Ammon's horn (tissue), 1 donor: ENCODE measurements at regions not wholly inside any gene's neighbourhood (a gene's known extent, or its start where the extent isn't known, plus 50 kb on each side); places are given as distances from the start of the nearest gene placed in this dataset.

Source experiments
- DNase-seq: peaks from one replicate; pipeline ENCODE4 v3.0.0-alpha.2; 2016; ENCODE audit warnings: low spot score

DNA sequence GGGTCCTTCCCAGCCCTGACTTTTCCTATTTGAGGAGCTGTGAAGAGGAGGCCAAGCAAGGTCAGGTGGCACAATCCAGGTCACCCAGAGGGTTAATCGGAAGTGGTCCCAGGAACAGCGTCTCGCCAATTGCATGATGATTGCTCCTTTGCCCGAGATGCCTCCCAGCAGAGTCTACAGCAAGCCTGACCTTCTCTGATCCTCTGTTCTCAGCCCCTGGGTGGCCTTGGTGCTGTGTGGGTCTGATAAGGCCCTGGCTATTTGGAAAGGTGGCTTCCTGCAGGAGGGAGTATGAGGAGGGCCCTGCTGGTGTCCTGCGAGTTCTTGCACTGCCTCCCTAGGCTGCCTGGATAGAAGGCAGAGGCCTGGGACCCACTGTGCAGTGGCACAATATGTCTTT is 116.2 kb downstream of the FOXD2 start:
- DNase-seq = no peak

DNA sequence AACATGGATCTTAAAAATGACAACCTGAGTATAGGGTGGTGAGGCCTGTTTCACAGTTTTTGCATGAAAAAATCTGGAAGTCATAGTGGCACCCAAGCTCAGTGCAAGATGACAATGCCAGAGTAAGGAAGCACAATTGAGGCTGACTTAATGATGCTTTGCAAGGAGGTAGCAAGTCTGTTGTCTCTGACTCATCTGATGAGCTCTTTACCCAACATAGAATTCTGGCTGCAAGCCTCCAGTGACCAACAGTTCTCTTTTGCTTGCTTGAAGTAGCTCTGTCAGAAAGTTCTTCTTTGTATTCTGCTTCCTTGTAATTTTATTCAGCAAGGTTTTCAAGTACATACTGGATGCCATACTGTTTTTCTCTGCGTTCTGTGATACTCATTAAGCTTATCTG is 117.1 kb downstream of the FOXD2 start:
- no peak for DNase-seq

DNA sequence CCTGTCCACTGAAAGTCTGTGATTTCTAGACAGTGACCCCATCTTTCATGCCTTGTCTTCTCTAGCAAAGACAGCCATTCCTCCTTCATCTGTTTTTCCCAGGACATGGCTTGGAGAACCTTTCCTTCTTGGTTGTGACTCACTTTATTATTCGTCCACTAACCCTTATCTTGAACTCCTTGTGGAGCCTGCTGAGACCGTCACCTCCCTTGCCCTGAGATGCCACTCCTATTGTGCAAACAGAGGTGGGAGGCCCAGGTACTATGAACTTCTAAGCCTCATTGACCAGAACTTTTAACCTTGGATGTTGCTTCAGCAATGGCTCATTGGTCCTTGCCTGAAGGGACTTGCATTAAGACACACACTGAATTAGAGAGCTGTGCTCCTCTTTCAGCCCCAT is 117.5 kb downstream of the FOXD2 start:
- DNase-seq = no peak

DNA sequence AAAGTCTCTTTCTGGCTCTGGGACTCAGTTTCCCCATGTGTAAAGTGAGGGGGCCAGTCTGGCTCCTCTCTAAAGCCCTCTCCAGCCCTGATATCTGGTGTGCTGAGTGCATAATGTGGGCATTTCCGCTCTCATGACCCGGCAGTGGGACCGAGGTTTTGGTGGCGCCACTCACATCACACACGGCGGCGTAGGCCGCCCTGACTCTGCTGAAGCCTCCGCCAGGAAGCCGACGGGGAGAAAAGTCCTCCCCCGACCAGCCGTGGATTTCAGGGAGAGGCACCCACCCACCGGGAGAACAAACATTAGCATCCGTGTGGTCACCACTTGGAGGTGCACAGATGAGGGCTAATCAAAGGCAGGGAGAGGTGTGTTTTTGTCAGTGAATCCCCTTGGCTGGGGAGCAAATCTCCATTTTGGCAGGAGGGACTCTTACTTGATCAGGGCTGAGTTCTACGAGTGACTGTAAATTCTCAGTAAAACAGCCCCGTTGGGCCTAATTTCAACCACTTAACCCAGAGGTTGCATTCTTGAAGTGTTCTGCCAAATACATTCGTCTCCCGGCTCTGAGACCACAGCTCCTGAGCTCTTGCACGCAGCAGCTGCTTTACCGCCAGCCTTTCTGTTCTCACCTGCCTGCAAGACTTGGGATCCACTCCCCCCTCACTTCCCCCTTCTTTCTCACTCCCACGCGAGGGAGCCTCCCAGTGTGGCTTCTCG is 118.2 kb downstream of the FOXD2 start:
- no peak for DNase-seq

DNA sequence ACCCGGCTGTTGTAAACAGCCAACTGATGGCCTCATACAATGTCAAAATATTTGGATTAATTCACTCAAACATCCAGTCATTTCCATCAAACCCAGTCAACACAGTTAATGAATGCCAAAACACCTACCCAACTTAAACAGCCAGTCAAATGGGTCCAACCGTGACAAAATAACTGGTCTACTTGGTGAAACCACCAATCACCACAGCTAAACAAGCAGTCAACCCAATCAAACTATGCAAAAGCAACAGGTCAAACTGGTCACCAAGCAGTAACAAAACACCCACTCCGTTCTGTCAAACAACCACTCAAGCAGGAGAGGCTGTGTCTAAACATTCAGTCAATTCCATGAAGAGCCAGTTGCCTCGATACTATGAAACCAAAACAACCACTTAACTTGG is 119.2 kb downstream of the FOXD2 start:
- DNase-seq = no peak

DNA sequence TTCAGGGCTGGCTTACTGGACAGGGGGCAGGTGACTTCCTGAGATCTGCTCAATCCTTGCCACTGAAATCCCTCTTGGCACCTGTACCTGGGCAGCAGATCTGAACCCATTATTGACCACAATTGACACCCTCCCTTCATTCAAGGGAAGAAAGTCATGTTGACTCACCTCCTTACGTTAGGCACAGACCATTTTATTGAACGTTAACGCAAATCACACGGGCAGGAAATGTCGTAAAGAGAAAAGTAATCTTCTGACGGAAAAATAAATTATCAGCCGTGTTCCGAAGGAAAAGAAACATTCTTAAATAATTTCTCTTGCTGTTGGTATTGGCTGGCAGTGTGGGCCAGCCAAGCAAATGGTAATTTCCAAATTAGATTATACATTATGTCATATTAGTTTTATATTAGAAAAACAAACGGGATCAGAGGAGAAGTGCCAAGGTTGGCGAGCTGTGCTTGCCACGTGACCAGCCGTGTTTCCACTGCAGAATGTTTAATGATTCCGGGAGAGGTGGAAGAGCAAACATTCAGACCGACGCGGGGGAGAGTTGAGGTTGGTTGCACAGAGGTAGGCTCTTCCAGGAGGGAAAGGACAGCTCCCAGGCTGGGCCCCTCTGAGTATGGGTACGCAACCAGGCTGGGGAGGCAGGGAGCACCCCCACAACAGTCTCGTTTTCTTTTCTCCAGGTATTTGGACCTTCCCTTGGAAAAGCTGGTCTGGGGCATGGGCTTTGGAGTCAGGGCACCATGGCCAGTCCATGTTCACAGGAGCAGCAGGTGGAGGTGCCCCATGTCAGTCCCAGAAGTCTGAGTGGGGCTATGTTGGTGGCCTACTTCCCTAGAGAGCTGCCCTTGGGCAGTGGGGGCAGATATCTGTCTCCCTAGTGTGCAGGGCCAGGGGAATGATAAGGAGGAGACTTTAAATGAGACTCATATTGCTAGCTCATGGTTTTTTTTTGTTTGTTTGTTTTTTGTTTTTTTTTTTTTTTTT is 121.1 kb downstream of the FOXD2 start:
- no peak for DNase-seq

DNA sequence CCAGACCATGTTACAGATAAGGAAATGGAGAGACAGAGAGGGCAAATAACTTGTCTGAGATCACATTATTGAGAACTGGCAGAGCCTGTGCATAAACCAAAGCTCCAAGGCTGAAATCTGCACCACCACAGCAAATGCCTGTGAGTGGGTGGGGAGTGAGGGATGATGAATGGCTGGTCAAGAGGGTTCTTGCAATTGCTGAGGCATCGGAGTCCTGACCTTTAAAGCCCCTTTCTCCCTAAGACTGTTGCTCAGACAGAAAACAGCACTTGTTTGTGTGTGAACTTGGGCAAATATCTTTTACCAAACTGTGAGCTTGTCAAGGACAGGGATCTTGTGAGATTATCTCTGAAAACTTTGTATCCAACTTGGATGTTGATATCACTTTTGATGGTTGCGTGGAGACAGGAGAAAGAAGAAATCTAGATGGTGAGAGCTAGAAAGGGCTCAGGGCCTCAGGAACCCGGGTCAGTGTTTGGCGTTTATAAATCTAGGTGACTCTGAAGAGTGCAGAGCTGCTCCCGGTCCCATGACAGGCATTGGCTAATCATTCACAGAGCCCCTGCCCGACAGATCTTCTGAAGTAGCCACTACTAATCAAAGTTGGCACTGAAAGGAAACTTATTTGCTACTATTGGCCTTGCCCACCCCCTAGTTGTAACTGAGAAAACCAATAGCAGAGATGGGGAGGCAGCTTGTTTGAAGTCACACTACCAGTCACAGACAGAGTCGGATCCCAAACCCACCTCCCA is 122.3 kb downstream of the FOXD2 start:
- no peak for DNase-seq

DNA sequence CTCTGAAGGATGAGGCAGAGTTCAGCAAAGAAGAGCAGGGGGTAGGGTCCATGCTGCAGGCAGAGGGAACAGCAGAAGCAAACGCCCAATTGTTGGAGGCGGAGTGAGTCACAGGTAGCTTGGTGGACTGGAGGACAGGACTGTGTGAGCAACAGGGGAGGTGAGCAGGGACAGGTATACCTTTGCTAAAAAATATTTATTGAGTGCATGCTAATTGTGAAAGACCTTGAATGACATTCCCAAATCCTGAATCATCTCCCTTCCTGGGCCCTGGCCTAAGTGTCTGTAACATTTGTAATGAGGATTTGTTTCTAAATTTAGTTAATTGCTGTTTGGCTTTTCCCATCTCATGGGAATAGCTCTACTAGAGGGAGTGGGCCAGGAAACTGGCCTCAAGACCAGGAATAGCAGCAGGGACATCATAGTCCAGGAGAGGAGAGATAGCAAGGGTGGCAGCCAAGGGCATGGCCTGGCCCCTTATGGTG is 123.7 kb downstream of the FOXD2 start:
- DNase-seq = no peak

DNA sequence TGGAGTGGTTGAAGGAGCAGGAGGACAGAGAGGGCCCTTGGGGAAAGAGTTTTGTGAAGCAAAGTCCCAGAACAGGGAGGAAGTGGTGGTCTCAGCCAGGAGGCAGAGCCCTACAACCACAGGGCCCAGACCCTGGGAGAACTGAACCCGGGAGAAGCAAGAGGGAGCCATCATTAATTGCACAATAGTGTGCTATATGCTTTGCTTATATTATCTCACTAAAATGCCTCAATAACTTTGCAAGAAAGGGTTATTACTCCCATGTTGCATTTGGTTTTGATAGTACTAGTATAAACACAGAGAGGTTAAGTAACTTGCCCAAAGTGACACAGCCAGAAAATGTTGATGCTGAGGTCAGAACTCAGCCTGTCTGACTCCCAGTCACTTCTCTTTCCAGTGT is 124.3 kb downstream of the FOXD2 start:
- DNase-seq = no peak

DNA sequence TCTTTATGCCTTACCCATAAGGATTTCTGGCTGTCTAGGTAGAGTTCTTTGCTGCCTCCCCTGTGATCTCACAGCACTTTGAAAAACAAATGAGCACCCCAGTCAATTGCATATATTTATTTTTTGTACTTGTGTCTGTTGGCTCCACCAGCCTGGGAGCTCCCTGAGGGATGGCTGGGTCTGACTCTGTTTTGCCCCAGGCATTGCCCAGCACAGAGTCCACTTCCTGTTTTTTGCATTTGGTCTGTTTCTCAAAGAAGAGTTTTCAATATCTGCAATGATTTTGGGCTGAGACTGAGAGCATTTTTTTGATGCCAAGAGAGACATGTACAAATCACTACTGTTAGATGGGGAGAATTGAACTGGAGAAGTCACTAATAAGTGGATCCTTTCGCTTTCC is 125.0 kb downstream of the FOXD2 start:
- DNase-seq = no peak

DNA sequence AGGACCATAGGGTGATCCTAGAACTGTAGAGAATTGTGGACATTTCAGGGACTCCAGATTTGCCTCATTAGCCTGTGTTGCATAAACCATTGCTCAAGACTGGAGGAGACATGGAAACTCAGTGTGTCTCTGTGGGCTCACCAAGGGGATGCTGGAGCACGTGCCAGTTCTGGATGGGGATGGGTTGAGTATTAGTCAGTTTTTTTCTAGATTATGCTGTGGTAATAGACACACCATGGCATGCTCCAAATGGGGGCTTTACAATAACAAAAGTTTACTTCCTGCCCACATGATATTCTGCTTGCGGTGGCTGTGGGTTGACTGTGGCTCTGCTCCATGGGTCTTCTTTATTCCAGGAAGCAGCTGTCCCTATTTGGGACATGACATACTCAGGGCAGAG is 125.4 kb downstream of the FOXD2 start:
- no peak for DNase-seq

DNA sequence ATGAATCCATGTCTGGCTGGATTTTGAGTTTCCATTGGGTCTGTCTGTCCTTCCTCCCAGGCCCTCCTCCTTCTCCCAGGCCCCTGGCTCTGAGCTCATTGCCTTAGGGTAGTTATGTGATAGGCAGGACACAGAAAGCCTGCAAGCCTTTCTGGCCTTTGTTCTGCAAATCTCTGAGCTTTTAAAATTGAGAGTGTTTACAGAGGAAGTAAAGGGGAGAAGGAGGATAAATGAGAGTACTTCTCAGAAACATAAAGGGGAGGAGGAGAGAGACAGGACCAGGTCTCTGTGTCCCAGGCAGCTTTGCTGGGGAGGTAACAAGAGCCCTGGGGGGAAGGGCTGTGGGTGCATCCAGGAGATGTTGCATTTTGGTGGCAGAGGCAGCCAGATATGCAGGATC is 126.7 kb downstream of the FOXD2 start:
- DNase-seq = no peak

DNA sequence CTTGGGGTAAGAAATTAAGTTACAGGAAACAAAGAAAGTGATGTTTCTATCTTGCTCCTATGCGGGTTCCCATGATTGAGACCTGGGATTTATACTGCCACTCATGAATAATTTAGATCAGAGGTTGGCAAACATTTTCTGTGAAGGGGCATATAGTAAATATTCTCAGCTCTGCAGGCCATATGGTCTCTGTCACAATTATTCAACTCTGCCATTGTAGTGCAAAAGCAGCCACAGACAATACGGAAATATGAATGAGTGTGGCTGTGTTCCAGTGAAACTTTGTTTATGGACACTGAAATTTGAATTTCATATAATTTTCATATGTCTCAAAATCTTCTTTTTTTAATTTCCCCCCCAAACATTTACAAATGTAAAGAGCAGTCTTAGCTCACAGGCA is 127.2 kb downstream of the FOXD2 start:
- DNase-seq = no peak

DNA sequence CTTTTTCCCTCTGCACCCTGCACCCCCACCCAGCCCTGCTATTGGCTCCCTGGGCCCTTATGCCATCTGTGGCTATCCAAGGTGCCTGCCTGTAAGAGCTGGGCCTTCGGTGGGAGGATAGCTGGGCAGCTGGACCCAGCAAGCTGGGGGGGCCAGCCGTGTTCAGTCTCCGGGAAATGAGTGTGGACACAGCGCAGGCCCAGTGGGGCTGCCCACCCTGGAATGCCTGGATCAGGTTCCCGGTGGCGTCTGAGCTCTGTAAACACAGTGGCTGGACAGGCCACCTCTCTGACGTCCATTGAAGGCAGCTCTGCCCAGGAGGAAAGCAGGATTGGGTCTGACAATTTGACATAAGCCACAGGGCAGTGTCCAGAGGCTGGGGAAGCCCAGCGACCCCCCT is 127.8 kb downstream of the FOXD2 start:
- no peak for DNase-seq

DNA sequence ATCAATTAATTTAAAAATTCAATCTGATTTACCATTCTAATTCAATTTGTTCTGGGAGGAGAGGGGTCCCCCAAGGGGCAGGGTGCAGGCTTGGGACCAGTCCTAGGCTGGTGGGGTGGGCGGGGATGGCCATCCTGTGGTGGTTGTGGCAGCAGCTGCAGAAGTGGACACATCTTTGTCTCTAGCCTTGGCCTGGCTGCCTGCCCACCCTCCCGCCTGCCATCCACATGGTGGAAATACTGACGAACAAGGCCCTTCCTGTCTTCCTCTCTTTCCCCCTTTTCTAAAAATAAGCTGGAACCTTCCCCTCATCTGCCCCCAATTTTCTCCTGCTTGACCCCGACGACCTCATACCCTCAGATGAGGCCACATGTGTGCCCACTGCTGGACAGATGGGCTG is 130.9 kb downstream of the FOXD2 start:
- peak; percentile 77 for DNase-seq

DNA sequence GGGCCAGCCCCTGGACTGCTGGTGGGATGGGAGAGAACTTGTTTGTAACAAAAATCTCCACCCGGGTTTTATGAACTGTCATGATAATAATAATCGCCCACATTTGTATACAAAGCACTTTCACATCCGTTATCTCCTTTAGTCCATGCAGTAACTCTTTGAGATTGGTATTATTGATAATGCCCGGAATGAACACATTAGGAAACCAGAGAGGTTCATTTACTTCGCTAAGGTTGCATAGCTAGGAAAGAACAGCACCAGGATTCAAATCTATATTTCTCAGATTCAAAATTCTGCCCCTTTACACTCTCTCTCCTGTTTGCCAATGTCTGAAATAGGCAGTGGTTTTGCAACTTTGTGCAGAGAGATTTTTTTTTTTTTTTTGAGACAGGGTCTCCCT is 131.4 kb downstream of the FOXD2 start:
- no peak for DNase-seq

DNA sequence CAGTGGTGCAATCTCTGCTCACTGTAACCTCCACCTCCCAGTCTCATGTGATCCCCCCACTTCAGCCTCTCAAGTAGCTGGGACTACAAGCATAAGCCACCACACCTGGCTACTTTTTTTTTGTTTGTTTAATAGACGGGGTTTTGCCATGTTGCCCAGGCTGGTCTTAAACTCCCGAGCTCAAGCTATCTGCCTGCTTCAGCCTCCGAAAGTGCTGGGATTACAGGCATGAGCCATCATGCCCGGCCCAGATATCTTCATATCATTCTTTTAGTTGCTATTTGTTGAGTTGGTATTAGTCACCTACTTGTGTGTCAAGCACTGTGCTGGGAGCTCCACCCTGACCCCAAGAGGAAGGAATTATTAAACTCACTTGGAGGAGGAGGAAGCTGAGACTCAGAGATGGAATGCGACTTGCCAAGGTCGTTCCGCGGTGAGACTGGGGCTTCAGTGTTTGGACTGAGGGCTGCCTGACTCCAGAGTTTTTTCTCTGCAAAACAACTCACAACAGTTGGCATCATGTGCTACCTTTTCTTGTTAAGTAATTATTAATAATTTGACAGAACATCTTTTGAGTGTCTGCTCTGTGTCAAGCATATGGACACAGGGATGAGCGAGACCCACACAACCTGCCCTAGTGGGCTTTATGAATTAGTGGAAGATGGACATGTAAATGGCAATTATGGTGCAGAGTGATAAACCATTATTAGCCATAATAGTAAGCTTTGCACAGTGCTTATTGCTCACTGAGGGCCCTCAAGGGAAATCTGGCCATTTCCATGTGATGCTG is 132.0 kb downstream of the FOXD2 start:
- DNase-seq = no peak

DNA sequence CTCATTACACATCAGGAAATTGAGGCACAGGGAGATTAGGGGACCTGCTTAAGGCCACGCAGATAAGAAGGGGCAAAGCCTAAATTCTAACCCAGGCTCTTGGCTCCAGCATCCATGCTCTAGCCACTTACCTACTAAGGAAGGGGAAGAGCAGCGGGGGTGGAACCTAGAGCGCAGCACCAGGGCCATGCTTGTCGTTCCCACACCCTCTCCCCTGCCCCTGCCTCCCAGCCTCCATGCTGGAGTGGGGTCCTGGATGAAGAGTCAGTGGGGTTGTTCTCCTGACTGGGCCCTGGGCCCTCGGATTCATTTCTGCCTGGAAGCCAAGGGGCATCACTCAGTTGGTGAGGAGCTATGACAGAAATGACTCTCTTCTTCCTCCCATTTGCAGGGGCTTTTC is 133.3 kb downstream of the FOXD2 start:
- DNase-seq = no peak

DNA sequence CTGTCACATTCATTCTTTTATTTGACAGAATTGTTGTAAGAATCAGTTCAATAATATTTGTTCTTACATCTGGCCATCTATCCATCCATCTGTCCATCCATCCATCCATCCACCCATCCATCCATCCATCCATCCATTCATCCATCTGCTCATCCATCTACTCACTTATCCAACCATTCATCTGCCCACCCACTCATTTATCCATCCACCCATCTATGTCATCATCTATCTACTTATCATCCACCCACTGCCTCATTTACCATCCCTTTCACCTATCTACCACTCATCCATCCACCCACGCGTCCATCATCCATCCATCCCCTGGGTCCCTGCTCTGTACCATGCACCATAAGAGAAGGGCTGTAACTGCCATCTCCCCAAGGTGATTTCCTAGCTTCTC is 134.1 kb downstream of the FOXD2 start:
- DNase-seq = no peak

DNA sequence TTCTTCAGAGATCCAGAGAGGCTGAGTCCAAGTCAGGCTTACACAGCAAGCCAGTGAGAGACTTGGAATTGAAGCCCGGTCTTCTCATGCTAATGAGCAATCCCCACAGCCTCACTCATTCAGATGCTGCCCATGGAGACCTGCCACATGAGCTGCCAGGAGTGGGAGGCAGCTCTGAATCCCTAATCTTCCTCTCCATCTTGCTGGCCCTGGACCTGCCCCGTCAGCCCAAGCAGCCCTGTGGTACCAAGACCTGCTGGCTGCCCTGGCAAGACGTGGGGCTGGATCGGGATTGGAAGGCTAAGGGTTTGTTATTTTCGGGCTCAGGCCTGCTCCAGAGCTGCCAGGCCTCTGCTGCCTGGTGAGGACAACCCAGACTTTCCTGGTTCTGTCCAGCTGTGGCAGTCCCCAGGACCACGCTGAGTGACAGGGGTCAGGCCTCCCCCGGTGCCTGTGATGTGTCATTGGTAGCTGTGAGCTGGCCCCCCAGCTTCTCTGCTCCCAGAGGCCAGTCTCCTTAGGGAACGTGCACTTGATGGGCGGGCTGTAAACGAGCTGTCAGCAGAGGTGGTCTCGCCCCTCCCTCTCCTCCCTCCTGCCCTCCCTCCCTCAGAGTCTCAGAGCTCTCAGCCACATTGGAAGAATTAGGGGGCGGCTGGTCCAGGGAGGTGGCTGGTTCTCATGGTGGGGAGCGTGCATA is 135.0 kb downstream of the FOXD2 start:
- DNase-seq = peak; percentile 86
